HG03045 (cell line): ENCODE measurements at regions not wholly inside any gene's neighbourhood (a gene's known extent, or its start where the extent isn't known, plus 50 kb on each side); places are given as distances from the start of the nearest gene placed in this dataset.

Source experiments
- ATAC-seq: cut with Tn5 transposase; IDR thresholded peaks from one replicate; pipeline ENCODE4 v1.9.1; 2021; ENCODE audit warnings: mild to moderate bottlenecking, moderate library complexity; ENCODE audit not compliant: unreplicated experiment

DNA sequence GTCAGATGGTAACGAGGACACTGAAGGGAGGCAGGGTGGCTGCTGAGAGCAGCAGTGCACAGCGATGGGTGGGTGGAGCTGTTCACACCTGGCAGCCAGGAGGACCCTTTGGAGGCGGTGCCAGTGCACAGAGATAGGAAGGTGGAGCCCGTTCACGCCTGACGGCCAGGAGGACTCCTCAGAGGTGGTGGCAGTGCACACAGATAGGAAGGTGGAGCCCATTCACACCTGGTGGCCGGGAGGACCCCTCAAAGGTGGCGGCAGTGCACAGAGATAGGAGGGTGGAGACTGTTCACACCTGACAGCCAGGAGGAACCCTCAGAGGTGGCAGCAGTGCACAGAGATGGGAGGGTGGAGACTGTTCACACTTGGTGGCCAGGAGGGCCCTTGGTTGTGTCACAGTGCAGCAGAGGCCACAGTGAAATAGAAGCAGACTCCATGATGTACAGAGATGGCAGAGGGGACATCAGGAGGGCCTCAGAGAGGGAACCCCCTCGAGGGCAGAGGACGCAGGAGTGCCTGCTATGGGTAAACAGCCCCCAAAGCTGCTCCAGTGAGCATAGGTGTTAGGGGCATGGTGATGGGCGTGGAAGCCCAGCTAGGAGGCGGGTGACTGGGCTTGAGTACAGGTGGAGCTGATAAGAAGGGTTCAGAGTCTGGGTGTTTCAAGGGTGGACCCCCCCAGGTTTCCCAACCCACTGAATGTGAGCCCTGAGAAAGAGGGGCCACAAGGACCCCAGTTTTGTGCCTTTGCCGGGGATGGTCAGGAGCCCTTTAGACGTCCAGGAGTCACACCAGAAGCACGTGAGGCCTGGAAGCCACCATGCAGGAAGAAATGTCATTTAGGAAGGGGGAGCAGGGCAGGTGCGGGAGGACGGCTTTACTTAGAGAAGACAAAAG lies 566.7 kb downstream of the BRD1 start:
- ATAC-seq: no peak

GRCh38 chr22:49259839-49260615 lies 567.6 kb downstream of the BRD1 start:
- ATAC-seq: no peak

DNA sequence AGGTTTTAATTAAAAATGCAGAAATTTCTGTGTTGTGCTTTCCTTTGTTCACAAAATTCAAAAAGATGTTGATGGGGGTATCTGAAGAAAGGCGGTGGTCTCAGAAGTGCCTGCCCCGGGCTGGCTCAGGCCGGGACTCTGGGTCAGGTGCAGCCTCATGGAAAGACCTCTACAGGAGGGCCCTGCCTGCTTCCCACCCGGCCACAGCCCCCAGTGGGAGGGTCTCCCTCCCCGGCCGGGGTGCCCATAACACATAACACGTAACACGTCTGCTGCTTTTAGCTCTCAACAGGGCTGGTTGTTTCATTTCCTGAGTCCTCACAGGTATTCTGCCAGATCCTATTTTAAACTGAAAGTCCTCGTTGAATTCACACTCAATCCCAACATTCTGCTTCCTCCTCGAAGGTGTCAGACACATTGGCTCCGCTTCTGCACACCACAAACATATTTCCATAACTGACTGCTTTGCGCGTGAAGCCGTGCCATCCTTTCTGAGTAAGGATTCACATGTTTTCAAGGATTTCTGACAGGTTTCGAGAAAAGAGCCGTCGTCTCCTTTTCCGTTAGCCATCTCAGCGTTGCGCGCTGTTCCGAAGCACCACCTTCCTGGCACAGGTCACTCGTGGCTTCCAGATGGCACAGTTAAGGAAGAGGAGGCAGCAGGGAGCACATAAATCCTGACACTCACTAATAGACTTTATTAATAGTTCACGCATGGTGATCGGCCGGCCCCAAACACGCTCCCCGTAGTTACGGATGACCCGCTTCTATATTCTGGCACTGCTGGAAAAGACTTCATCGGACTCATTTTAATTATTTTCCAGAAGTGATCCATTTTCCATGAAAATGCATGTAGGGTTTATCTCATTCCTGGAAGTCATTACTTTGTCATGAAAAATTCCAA lies 569.3 kb downstream of the BRD1 start:
- ATAC-seq: no peak

DNA sequence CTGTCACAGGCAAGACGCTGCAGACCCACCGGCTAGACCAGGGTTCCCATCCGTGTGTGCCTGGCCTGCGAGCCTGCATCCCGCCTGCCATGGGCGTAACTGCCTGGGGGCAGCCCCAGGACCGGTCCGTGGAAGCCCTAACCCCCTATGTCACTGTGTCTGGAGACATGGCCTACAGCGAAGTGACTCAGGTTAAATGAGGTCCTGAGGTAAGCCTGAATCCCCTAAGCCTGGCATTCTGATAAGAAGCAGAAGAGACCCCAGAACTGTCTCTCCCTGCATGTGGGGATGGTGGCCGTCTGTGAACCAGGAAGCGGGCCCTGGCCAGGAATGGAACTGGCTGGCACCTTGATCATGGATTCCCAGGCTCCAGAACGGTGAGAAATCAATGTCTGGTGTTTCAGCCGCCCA lies 570.1 kb downstream of the BRD1 start:
- ATAC-seq: no peak

DNA sequence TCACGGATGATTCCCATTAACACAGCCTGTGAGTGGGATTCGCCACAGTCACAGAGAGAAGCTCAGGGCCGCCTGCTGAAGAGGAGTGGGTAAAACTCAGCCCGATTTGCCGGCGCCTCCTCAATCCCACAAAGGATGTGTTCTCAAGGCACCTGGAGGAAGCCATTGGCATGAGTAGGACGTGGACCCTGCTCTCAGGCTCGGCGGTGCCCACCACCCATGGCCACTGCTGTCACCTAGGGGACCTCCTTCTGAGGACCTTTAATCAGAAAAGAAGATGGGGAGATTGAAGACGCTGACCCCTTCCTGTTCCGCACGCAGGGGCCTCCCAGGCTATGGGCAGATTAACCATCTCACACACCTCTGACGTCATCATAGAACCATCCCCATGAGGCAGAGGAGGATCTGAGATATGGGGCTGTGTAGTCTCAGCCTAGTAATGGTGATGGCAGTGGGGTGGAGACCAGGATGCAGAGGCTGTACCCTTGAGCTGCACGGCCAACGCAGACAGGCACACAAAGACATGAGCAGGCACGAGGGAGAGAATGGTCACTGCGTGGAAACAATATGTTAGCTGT lies 571.8 kb downstream of the BRD1 start:
- no peak for ATAC-seq

DNA sequence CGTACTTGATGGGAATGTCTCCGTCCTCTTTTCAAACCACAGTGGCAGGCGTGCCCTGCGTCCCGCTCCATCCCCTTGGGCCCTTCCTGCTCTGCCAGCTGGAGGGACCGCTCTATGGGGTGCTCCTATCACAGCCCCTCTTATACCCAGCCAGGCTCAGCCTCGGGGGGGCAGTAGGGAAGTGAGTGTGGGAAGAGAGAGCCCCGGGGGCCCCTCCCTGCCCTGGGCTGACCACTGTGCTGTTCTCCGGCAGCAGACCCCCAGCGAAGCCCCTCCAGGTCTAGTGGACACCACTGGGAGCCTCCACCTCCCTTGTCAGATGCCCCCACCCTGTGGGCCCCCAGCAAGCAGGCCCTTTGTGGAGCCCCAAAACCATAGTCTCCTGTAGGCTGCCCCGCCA lies 572.5 kb downstream of the BRD1 start:
- no peak for ATAC-seq

- ATAC-seq: no peak
Measured at GRCh38 chr22:49253656-49254055, 574.0 kb downstream of the BRD1 start.

DNA sequence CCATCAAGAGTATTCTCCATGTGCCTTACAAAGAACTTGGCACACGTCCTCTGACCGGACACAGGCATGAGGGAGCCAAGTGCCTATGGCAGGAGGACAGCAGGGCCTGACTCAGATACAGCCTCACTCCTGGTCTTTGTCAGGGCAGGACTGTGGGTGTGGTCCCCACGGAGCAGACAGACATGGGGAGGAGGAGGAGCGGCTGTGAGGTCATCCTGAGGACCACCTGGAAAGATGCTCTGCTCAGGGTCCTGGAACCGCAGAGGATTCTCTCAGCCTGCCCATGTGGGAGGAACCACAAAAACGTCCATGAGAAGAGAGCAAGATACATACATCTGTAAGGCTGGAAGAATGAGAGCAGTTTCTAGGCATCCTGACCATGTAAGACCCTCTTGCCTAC lies 576.3 kb downstream of the BRD1 start:
- no peak for ATAC-seq

GRCh38 chr22:49247194-49247924 lies 580.3 kb downstream of the BRD1 start:
- ATAC-seq: no peak

DNA sequence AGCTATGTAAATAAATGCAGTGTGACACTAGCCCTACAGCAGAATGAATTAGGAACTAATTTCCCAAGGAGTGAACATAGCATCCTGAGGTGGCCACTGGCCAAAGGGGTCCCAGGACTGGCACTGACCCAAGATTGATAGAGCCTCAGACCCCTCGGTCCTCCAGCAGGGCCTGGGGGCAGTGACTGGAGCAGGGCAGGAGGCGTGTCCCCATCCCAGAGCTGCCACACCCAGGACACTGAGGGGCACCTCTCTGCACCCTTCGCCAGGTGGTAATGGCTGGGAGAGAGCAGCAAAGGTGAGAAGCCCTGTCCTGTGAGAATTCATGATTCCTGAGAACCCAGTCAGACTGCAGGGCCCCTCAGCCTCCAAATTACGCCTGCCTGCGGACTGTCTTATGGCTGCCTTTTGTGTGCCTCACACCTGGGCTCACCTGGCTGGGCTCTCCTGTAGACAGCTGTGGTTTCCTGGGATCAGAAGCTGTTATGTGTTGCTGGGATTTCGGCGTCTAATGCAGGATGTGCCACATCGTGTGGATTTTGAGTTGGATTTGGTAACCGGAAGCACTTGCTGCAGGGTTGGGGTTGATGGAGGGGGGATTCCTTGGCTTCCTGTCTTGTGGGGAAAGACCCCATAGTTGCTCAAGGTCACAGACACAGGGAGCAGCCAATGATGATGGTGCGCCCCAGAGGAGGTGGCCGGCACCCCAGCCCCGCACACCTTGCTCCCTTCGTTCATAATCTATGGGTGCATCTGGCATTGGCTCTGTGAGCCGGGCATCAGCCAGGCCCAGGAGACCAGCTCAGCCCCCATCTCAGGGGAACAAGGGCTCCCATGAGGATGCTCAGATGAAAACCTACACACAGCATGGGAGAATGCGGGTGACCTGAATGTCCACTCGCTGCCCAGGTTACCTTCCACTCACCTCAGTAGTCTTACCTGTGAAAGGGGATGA lies 582.9 kb downstream of the BRD1 start:
- no peak for ATAC-seq

- no peak for ATAC-seq
Measured at GRCh38 chr22:49243965-49244364, 583.7 kb downstream of the BRD1 start.

DNA sequence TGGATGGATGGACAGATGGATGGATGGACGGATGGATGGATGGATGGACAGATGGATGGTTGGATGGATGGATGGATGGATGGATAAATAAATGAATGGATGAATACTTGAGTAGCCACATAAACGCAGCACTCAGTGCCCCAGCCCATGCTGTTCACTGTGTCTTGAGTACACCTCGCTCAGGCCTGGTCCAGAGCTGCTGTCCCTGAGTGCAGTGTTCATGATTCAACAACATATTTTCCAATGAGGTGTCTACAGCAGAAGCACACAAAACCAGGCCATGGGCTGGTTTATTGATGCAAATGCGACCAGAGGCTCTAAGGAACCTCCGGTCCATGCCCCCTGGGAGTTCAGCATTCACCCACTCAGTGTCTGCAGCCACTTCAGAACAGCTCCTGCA lies 584.3 kb downstream of the BRD1 start:
- ATAC-seq: no peak

DNA sequence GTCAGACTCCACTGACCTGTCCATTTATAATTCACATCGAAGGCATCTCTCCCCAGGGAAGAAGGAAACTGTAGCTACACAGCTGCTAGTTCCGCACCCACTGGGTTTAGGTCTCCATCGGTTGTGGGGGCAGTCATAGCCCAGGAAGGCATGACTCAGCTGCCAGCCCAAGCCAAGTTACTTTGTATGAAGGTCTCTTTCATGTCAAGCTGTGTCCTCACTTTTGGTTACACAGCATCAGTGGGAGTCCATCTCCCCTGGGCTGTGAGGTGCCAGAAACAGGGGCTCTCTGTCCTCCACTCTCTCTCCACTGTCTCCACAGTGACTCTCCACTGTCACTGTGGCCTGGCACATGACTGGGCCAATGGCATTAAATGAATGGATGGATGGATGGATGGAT lies 585.2 kb downstream of the BRD1 start:
- ATAC-seq: no peak

GRCh38 chr22:49241174-49241851 lies 586.4 kb downstream of the BRD1 start:
- no peak for ATAC-seq

DNA sequence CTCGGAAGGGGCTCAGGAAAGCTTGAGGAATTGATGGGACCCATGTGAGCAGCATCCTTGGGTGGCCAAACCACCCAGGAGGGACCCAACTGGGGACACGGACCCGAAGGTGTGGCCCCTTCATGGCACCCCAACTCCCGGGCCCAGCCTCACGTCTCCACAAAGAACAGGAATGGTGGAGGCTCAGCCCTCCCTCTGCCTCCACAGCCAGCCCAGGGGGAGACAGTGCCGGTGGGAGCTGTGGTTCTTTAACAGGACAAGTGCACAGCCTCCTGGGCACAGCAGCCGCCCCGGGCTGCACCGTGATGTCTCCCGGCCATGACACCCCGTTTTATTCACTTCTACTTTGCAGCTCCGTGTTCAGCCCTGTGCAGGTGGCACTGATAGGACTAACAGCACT lies 587.2 kb downstream of the BRD1 start:
- ATAC-seq: no peak

GRCh38 chr22:49240016-49240380 lies 587.7 kb downstream of the BRD1 start:
- no peak for ATAC-seq

GRCh38 chr22:49239264-49240015 lies 588.2 kb downstream of the BRD1 start:
- no peak for ATAC-seq
